ENCODE measurements at regions not wholly inside any gene's neighbourhood (a gene's known extent, or its start where the extent isn't known, plus 50 kb on each side); places are given as distances from the start of the nearest gene placed in this dataset.

DNA sequence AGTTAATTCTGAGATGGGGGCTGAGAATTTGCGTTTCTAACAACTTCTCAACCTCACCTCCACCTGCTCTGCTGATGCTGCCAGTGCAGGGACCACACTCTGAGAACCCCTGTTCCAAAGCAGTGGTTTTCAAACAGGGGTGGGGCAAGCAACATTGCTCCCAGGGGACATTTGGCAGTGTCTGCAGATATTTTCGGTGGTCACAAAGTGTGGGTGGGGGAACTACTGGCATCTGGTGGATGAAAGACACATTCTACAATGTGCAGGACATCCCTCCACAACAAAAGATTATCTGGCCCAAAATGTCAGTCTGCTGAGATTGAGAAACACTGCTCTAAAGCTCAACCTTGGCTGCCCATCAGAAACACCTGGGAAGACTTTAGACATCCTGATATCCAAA, 188.7 kb upstream of the SATB2 start:
- no peaks in the 10 kb centered on the region for H3K4me1 ChIP-seq
- no peaks in the 10 kb centered on the region for H3K36me3 ChIP-seq
- TF ChIP-seq POLR2AphosphoS5 (IDR thresholded peaks at IDR 0.05; ENCODE audit: insufficient read depth in 1 of 2, low read depth in 1 of 2), result no peak
- TF ChIP-seq, protein P1, sequence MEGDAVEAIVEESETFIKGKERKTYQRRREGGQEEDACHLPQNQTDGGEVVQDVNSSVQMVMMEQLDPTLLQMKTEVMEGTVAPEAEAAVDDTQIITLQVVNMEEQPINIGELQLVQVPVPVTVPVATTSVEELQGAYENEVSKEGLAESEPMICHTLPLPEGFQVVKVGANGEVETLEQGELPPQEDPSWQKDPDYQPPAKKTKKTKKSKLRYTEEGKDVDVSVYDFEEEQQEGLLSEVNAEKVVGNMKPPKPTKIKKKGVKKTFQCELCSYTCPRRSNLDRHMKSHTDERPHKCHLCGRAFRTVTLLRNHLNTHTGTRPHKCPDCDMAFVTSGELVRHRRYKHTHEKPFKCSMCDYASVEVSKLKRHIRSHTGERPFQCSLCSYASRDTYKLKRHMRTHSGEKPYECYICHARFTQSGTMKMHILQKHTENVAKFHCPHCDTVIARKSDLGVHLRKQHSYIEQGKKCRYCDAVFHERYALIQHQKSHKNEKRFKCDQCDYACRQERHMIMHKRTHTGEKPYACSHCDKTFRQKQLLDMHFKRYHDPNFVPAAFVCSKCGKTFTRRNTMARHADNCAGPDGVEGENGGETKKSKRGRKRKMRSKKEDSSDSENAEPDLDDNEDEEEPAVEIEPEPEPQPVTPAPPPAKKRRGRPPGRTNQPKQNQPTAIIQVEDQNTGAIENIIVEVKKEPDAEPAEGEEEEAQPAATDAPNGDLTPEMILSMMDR (IDR thresholded peaks at IDR 0.05), result no peak
- TF ChIP-seq POLR2A (IDR thresholded peaks at IDR 0.05), result no peak
- no peaks in the 10 kb centered on the region for H3K27me3 ChIP-seq
- intact Hi-C loops (cut with DNase I), result no loop called here
- no peak overlapping the region for H3K4me3 ChIP-seq
- no peak overlapping the region for H3K27ac ChIP-seq
- H3K9me3 ChIP-seq, result no peaks in the 10 kb centered on the region
- no peak for DNase-seq (ENCODE audit: extremely low spot score in 2 of 2)

GRCh38 chr2:199631129-199631528, 173.4 kb upstream of the SATB2 start:
- no peak overlapping the region for H3K4me3 ChIP-seq
- no peak overlapping the region for H3K27ac ChIP-seq
- H3K4me1 ChIP-seq, result no peaks in the 10 kb centered on the region
- no peak for DNase-seq (ENCODE audit: extremely low spot score in 2 of 2)
- H3K9me3 ChIP-seq, result no peaks in the 10 kb centered on the region
- no peaks in the 10 kb centered on the region for H3K27me3 ChIP-seq
- intact Hi-C loops (cut with DNase I), result no loop called here
- TF ChIP-seq, protein P1 (IDR thresholded peaks at IDR 0.05), result no peak
- TF ChIP-seq POLR2AphosphoS5 (IDR thresholded peaks at IDR 0.05; ENCODE audit: insufficient read depth in 1 of 2, low read depth in 1 of 2), result no peak
- TF ChIP-seq POLR2A (IDR thresholded peaks at IDR 0.05), result no peak
- no peaks in the 10 kb centered on the region for H3K36me3 ChIP-seq

DNA sequence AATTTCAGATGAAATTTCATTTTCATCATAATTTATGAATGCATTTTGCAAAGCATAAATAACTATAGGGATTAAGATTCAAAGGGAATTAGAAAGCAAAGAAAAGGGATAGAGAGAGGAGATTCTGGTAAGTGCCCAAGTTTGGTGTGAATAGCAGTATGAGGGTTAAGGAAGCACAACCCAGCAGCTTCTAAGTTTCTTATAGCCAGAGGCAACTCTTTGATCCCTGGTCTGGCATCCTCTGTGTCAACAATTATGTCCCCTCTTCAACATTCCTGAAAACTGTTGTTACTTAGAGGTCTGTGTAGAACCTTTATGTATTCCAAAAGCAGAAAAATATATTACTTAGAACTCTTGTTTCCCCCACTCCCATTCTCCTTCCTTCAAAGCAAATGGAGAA, 171.6 kb upstream of the SATB2 start:
- Histone ChIP-seq H3K27me3 (no peaks in the 10 kb centered on the region), H3K36me3 (no peaks in the 10 kb centered on the region), H3K4me3 (no peak overlapping the region), H3K4me1 (no peaks in the 10 kb centered on the region), H3K27ac (no peak overlapping the region), H3K9me3 (no peaks in the 10 kb centered on the region)
- intact Hi-C loops (cut with DNase I), result no loop called here
- TF ChIP-seq POLR2AphosphoS5 (IDR thresholded peaks at IDR 0.05; ENCODE audit: insufficient read depth in 1 of 2, low read depth in 1 of 2) (no peak), POLR2A (IDR thresholded peaks at IDR 0.05) (no peak)
- TF ChIP-seq, protein P1 (IDR thresholded peaks at IDR 0.05), result no peak
- DNase-seq (ENCODE audit: extremely low spot score in 2 of 2), result no peak

GRCh38 chr2:199627417-199627816, 169.7 kb upstream of the SATB2 start:
- TF ChIP-seq POLR2AphosphoS5 (IDR thresholded peaks at IDR 0.05; ENCODE audit: insufficient read depth in 1 of 2, low read depth in 1 of 2), result no peak
- no peak for TF ChIP-seq POLR2A (IDR thresholded peaks at IDR 0.05)
- TF ChIP-seq, protein P1 (IDR thresholded peaks at IDR 0.05), result no peak
- DNase-seq (ENCODE audit: extremely low spot score in 2 of 2), result no peak
- intact Hi-C loops (cut with DNase I), result no loop called here
- Histone ChIP-seq H3K9me3 (no peaks in the 10 kb centered on the region), H3K4me1 (no peaks in the 10 kb centered on the region), H3K27me3 (no peaks in the 10 kb centered on the region), H3K4me3 (no peak overlapping the region), H3K27ac (no peak overlapping the region), H3K36me3 (no peaks in the 10 kb centered on the region)

- no peaks in the 10 kb centered on the region for H3K27me3 ChIP-seq
- DNase-seq (ENCODE audit: extremely low spot score in 2 of 2), result no peak
- no peaks in the 10 kb centered on the region for H3K4me1 ChIP-seq
- TF ChIP-seq, protein P1 (IDR thresholded peaks at IDR 0.05), result no peak
- TF ChIP-seq POLR2AphosphoS5 (IDR thresholded peaks at IDR 0.05; ENCODE audit: insufficient read depth in 1 of 2, low read depth in 1 of 2) (no peak), POLR2A (IDR thresholded peaks at IDR 0.05) (no peak)
- no peak overlapping the region for H3K4me3 ChIP-seq
- H3K9me3 ChIP-seq, result no peaks in the 10 kb centered on the region
- no peaks in the 10 kb centered on the region for H3K36me3 ChIP-seq
- no peak overlapping the region for H3K27ac ChIP-seq
- intact Hi-C loops (cut with DNase I), result no loop called here
Observed at GRCh38 chr2:199624958-199625357, 167.2 kb upstream of the SATB2 start.

Data from vagina (tissue), 2 donors.